NCI-H774 (cell line): ENCODE measurements at regions not wholly inside any gene's neighbourhood (a gene's known extent, or its start where the extent isn't known, plus 50 kb on each side); places are given as distances from the start of the nearest gene placed in this dataset.
"Not testable (repeated sequence)": the region's sequence is repeated elsewhere in the genome, so short reads cannot be mapped to it uniquely, and the experiment has no call there.

Experiments
- DNase-seq: peaks from one replicate; lab custom pipeline; 2025; lab: John Stamatoyannopoulos, UW

DNA sequence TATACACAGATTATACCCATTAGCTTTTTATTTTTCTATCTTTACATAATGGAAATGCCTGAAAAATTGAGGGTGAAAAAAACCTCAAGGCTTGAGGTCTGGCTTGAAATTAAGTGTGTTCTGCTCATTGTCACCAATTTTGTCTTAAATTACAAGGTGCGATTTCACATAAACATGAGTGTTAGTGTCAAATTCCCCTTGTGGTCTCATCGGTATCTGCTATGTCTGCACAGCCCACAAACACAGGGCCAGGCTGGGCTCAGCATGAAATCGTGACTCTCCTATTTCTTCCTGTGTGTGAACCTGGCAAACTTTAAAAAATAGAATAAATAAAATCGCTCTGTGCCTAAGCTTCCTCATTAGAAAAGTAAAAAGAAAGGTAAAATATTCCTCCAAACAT lies 109.1 kb downstream of the CRLF2 start:
- no peak for DNase-seq

DNA sequence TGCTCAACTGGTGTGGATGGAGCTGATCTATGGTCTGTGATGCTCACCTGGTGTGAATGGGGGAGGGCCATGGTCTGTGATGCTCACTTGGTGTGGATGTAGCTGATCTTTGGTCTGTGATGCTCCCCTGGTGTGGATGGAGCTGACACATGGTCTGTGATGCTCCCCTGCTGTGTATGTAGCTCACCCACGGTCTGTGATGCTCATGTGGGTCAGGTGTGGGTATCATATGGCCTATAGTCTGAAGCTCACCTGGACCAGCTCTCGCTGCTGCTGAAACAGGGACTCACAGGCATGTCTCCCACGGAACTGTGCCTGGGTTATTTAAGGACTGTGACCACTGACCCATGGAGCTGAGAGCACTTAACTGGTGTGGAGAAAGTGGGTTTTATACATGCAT lies 109.7 kb downstream of the CRLF2 start:
- no peak for DNase-seq

DNA sequence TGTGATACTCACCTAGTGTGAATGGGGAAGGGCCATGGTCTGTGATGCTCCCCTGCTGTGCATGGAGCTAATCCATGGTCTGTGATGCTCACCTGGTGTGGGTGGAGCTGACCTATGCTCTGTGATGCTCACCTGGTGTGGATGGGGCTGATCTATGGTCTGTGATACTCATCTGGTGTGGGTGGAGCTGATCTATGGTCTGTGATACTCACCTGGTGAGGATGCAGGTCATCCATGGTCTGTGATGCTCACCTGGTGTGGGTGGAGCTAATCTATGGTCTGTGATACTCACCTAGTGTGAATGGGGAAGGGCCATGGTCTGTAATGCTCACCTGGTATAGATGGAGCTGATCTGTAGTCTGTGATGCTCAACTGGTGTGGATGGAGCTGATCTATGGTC lies 110.2 kb downstream of the CRLF2 start:
- DNase-seq = not testable (repeated sequence)

DNA sequence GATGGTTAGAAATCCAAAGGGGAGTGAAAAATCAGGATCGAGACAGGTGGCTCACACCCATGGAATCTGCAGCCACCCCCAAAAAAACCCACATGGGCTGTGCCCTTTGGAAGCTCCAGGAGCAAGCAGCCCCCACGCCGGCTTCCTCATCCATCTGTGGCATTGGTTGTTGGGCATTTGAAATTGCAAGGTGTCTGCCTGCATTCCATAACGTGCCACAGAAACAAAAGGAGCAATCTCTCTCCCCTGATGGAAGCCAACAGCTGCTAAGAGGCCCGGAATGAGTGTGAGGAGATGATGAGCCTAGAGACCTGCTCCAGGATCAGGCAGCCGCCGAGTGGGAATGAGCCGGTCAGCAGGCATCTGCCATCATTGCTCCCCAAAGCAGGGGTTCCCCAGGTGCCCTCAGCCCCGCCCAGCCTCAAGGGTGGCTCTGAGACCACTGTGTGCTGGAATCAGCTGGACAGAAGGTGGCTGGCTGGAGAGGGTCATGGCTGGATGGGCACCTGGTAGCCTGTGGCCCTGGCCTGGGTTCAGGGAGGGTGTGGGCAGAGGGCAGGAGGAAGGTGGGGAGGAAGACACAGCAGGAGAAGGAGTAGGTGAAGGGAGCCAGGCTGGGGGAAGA lies 113.2 kb downstream of the CRLF2 start:
- DNase-seq = no peak

DNA sequence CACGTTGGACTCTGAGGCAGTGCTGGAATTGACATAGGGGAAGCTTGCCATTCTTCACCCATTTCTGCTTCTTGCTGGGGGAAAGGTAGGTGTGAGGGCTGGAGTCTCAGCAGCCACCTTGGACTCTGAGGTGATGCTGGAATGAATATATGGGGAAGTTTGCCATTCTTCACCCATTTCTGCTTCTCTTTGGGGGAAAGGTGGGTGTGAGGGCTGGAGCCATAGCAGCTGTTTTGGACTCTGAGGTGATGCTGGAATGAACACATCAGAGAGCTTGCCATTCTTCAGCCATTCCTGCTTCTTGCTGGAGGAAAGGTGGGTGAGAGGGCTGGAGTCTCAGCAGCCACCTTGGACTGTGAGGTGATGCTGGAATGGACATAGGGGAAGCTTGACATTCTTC lies 115.1 kb downstream of the CRLF2 start:
- no peak for DNase-seq

DNA sequence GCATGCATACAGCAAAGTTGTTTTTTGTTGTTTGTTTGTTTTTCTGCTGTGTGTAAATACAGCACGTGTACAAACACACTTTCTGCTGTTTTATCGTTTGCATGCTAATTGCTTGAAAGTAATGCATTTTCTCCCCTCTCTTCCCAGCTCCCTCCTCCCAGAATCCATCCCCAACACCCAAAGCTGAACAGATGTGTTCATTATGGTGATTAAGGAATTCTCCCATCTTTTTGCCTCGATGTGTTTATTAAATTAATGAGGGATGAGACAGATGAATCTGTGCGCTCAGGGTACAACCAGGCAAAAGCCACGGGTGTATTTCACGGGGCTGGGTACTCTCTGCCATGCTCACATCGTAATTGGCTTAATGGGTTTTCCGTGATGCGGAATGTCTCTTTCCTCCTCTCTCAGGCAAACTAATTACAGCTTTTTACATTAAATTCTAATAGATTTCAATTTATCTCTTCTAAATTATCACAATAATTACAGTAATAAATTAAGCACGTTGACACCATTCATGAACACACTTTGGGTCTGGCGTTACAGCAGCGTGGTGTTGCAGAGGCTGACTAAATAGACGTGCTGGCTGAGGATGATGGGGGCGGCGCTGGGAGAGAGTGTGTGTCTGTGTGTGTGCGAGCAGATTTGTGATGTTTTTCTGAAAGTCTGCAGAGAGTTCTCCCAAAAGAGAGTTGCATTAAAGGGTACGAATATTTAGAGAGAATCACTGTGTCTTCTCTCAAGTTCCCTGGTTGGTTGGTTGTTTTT lies 117.7 kb downstream of the CRLF2 start:
- no peak for DNase-seq

DNA sequence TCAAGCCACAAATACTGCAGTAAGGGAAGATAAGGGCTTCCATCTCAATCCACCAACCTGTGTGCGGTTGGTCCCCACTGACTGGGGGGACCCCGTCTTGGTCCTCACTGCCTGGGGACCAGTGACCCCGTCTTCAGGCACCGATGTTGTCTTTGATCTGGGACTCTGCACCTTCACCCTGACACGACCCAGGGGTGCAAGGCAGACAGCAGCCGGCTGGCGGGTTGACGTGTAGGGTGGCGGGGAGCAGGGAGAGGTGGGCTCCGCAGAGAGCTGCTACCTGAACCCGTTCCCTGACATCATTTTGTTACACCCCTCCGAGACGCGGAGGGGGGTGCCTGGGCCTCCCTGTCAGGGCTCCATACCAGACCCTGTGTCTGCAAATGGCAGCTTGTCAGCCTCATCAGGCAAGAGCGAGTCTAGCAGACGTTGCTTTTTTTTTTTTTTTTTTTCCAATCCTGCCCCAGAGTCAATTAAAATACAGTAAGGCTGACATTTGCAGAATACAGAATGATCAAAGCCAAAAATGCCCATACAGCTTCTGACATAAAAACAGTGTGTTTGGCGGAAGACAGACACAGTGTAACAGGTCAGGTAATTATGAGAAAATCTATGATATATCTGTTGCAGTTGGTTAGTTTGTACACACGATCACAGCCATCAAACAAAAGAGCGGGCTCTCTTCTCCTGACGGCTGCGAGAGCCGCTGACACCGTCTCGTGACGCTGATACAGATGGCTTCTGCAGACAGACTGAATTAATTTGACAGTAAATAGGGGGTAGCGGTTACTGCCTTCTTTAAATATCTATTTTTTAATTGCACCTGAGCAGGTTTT lies 118.6 kb downstream of the CRLF2 start:
- DNase-seq = no peak

DNA sequence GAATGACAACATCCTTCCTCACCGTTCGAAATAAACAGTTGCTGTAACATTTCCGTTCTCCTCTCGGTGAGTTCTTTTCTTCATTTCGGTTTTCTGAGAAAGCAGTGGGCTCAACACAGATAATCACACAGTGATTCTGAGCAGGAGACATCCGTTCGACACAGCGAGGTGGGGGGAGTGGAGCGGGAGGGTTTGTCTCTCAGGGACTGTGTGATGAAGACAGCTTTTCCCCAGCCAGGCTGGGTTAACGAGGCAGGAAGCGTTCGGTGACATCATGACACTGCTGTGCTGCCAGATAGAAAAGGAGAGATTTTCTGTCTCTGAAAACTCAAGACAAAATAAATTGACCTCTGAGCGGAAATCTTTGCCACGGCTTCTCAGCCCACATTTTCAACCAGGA lies 119.3 kb downstream of the CRLF2 start:
- DNase-seq = no peak

DNA sequence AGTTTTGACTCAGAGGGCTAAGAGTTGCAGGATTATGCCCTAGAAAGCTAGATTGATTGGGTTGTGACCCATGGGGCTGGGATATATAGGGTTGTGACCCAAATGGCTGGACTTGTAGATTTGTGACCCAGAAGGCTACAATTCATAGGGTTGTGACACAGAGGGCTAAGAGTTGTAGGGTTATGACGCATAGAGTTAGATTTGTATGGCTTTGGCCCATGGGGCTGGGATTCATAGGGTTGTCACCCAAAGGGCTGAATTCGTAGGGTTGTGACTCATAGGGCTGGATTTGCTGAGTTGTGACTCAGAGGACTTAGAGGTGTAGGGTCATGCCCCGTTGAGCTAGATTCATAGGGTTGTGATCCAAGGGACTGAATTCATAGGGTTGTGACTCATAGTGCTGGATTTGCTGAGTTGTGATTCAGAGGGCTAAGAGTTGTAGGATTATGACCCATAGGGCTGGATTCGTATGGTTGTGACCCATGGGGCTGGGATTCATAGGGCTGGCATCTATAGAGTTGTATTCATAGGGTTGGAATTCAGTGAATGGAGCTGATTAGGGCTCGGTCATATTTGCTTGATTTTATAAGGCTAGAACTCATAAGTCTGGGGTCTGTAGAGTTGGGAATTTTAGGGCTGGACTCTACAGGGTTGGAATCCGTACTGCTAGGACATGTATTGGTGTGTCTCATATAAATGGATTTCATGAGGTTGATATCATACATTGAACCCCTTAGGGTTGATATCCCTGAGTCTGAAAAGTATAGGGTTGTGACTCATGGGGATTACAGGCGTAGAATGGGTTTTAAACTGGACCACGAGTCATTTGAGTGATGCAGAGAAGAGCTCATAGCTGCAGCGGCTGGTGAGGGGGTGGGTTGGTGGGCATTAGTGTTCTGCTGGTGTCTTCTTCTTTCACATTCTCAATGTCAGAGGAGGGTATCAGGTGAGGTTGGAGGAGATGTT lies 125.7 kb downstream of the CRLF2 start:
- DNase-seq = no peak

DNA sequence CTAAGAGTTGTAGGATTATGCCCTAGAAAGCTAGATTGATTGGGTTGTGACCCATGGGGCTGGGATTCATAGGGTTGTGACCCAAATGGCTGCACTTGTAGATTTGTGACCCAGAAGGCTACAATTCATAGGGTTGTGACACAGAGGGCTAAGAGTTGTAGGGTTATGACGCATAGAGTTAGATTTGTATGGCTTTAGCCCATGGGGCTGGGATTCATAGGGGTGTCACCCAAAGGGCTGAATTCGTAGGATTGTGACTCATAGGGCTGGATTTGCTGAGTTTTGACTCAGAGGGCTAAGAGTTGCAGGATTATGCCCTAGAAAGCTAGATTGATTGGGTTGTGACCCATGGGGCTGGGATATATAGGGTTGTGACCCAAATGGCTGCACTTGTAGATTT lies 126.6 kb downstream of the CRLF2 start:
- DNase-seq = not testable (repeated sequence)

DNA sequence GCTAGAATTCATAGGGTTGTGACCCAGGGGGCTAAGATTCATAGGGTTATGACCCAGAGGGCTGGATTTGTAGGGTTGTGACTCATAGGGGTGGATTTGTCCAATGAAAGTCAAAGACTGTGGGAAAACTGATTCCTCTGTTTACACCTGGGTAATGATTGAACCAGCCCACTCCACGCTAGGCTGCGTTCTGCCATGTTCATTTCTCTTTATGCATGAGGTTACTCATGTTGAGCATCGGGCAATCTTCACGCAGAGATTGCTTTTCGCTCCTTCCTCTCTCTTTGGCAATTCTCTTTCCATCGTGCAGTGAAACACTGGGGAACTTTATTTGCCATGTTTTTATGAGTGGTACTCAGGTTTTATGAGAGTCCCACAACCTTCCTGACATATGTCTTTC lies 127.8 kb downstream of the CRLF2 start:
- DNase-seq = no peak

DNA sequence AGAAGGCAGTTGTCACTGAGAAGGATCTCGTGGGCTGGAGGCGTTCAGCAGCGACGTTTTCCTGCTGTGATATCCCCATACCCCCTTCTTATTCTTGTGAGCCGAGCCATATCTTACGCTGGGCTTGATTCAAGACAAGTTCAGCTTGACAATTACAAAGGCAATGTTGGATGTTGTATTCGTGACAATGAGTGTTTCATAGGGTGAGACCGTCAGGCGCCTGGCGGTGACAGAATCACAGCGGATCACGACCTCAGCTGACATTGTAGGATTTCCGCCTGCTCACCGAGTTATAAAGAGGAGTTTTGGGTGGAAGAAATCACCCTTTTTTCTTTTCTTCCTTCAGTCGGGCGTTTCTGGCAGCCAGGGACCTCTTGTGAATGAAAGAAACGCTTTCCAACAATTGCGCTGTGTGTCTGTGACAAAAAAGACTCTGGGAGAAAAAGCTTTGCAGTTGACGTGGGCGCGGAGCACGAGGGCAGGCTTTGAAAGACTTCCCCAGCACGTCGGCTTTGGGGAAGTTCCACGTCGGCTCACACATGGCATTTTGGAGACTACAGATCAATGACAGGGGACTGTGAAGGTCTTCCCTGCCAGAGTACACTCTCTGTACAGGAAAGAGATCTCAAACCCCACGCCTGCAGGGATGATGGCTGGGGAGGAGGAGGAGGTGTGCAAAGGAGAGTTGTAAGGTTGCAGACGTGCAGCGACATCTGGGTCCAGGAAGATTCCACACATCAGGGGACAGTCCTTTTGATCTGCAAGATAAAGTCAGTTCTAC lies 135.4 kb downstream of the CRLF2 start:
- DNase-seq = no peak

DNA sequence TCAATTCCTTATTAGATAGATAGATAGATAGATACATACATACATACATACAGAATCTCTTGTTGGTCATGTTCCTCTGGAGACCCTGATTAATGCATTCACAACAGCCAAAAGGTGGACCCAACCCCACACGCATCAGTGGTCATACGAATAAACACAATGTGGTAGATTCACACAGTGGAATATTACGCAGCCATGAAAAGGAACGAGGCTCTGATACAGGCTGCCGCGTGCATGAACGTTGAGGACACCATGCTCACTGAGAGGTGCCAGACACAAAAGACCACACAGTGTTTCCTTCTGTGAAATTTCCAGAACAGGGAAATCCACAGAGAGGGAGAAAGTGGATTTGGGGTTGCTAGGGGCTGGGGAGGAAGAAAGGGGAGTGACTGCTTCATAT lies 136.7 kb downstream of the CRLF2 start:
- DNase-seq = no peak

DNA sequence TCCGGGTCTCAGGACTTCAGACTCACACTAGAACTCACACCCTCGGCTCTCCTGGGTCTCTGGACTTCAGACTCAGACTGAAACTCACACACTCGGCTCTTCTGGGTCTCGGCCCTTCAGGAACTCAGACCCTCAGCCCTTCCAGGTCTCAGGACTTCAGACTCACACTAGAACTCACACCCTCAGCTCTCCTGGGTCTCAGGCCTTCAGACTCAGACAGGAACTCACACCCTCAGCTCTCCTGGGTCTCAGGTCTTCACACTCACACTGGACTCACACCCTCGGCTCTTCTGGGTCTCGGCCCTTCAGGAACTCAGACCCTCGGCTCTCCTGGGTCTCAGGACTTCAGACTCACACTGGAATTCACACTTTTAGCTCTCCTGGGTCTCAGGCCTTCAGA lies 137.3 kb downstream of the CRLF2 start:
- no peak for DNase-seq

DNA sequence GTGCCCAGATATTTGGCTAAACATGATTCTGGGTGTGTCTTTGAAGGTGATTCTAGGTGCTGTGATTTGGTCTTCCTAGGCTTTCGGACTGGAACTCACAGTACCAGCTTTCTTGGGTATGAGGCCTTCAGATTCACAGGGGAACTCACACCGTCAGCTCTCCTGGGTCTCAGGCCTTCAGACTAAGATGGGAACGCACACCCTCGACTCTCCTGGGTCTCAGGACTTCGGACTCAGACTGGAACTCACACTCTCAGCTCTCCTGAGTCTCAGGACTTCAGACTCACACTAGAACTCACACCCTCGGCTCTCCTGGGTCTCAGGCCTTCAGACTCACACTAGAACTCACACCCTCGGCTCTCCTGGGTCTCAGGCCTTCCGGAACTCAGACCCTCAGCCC lies 137.7 kb downstream of the CRLF2 start:
- no peak for DNase-seq

DNA sequence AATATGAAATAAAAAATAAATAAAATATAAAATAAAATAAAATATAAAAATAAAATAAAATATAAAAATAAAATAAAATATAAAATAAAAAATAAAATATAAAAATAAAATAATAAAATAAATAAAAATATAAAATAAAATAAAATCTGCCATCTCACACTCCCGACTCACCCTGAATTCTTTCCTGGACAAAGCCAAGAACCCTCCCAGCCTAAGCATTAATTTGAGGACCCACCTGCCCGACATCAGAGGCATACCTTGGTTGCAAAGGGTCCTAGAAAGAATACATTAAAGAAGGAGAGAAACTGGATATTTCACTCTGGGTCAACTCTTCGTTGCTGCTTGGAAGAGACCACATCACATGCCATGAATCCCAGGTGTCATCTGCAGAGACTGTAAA lies 138.3 kb downstream of the CRLF2 start:
- DNase-seq = no peak

DNA sequence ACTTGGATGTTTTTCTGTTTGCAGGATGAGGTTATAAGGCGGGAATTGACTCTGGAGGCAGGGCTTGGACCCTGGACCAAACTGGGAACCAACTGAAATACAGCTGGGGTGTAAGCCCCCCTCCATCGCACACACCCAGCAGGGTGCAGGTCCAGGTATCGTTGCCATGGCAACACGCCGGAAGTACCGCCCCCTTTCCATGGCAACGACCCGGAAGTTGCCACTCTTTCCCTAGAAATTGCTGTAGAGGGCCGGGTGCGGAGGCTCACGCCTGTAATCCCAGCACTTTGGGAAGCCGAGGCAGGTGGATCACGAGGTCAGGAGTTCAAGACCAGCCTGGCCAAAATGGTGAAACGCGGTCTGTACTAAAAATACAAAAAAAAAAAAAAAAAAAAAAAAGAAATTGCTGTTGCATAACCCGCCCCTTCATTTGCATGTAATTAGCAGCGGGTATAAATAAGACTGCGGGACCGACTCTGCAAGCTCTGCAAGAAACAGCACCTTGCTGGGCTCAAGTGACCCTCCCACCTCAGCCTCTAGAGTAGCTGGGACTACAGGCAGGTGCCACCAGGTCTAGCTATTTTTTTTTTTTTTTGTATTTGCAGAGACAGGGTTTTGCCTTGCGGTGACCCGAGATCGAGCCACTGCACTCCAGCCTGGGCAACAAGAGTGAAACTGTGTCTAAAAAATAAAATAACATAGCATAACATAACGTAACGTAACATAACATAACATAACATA lies 139.6 kb downstream of the CRLF2 start:
- no peak for DNase-seq

DNA sequence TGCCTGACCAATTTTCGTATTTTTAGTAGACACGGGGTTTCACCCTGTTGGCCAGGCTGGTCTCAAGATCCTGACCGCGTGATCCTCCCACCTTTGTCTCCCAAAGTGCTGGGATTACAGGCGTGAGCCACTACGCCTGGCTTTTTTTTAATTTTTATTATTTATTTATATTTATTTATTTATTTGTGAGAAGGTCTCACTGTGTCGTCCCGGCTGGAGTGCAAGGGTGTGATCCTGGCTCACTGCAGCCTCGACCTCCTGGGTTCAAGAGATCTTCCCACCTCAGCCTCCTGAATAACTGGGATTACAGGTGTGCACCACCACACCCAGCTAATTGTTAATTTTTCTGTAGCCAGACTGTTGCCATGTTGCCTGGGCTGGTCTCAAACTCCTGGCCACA lies 141.1 kb downstream of the CRLF2 start:
- no peak for DNase-seq

DNA sequence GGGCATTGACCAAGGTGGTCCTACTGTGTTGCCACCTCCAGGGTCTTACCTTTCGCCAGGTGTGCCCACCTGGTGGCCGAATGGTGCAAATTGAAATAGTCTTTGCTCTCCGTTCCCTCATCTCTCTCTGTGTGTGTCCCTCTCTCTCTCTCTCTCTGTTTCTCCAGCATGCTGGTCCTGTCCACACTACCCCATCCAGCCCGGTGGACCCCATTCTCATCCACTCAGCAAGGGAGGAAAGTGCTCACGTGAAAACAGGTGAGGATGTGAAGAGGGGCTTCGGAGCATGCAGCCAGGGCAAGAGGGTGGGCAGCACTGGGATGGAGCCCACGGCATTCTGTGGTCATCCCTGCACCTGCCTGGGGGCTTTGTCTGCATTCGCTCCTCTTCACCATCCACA lies 150.1 kb downstream of the CRLF2 start:
- DNase-seq = no peak

DNA sequence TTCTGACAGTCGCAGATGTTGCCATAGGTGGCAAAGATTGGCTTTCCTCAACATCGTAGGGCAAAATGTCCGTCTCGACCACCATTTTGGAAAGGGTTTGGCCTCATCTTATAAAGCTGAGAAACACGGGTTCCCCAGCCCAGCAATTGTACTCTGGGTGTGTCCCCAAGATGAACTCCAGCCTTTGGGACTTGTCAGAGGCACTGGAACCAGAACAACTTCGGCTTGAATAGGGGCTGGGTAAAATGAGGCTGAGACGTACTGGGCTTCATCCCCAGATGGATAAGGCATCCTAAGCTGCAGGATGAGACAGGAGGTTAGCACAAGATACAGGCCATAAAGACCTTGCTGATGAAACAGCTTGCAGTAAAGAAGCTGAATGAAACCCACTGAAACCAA lies 151.9 kb downstream of the CRLF2 start:
- DNase-seq = no peak
